ENCODE measurements at regions not wholly inside any gene's neighbourhood (a gene's known extent, or its start where the extent isn't known, plus 50 kb on each side); places are given as distances from the start of the nearest gene placed in this dataset.

DNA sequence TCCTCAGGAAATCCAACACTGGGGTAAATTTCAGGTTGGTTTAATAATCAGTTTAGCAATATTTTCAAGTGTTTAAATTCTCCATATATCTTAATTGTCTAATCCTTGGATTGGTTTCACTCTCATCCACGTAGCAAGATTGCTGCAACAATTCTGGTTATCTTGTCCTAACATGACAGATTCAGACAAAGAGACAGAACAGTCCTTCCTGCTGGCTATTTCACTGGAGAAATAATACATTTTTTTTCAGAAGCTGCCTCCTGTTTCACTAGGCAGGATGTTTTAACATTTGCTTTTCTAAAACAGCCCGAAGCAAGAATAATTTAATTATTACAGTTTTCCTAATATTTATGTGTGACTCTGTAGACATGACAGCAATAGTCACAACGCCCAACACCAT, 2011.2 kb downstream of the NCAM2 start:
- Histone ChIP-seq H3K27me3 (no peaks in the 10 kb centered on the region), H3K36me3 (no peaks in the 10 kb centered on the region), H3K4me1 (no peaks in the 10 kb centered on the region), H3K9me3 (no peaks in the 10 kb centered on the region), H3K9ac (ENCODE audit: low read depth in 2 of 2, low read length in 2 of 2) (no peak overlapping the region), H3K27ac (no peak overlapping the region), H3K4me3 (no peak overlapping the region)
- DNase-seq, result no peak
- TF ChIP-seq, protein P1, sequence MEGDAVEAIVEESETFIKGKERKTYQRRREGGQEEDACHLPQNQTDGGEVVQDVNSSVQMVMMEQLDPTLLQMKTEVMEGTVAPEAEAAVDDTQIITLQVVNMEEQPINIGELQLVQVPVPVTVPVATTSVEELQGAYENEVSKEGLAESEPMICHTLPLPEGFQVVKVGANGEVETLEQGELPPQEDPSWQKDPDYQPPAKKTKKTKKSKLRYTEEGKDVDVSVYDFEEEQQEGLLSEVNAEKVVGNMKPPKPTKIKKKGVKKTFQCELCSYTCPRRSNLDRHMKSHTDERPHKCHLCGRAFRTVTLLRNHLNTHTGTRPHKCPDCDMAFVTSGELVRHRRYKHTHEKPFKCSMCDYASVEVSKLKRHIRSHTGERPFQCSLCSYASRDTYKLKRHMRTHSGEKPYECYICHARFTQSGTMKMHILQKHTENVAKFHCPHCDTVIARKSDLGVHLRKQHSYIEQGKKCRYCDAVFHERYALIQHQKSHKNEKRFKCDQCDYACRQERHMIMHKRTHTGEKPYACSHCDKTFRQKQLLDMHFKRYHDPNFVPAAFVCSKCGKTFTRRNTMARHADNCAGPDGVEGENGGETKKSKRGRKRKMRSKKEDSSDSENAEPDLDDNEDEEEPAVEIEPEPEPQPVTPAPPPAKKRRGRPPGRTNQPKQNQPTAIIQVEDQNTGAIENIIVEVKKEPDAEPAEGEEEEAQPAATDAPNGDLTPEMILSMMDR (IDR thresholded peaks at IDR 0.05), result no peak
- intact Hi-C loops (cut with DNase I), result no loop called here

DNA sequence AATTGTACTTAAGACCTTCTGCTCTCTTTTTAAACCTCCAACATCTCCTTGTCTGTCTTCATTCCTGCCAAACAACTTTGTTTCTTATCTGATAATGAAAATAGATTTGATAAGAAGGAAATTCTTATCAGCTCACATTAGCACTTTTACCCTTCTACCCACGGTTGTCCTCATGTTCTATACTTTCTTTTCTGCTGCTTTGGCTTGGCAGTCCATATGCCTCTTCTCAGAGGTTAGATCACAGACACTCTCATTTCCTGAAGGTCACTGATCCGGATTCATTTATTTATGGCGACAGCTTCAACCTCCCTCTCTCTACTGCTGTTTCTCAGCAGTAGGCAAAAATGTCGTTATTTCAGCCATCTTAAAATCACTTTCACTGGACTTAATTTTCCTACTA, 2015.8 kb downstream of the NCAM2 start:
- Histone ChIP-seq H3K9me3 (no peaks in the 10 kb centered on the region), H3K9ac (ENCODE audit: low read depth in 2 of 2, low read length in 2 of 2) (no peak overlapping the region), H3K4me3 (no peak overlapping the region), H3K27me3 (no peaks in the 10 kb centered on the region), H3K36me3 (no peaks in the 10 kb centered on the region), H3K4me1 (no peaks in the 10 kb centered on the region), H3K27ac (no peak overlapping the region)
- DNase-seq, result no peak
- TF ChIP-seq, protein P1 (IDR thresholded peaks at IDR 0.05), result no peak
- intact Hi-C loops (cut with DNase I), result no loop called here

- Histone ChIP-seq H3K27ac (no peak overlapping the region), H3K27me3 (no peaks in the 10 kb centered on the region), H3K9ac (ENCODE audit: low read depth in 2 of 2, low read length in 2 of 2) (no peak overlapping the region), H3K4me1 (no peaks in the 10 kb centered on the region), H3K9me3 (no peaks in the 10 kb centered on the region), H3K36me3 (no peaks in the 10 kb centered on the region), H3K4me3 (no peak overlapping the region)
- intact Hi-C loops (cut with DNase I), result no loop called here
- no peak for DNase-seq
- TF ChIP-seq, protein P1 (IDR thresholded peaks at IDR 0.05), result no peak
Measured at GRCh38 chr21:23016617-23017016, 2018.4 kb downstream of the NCAM2 start.

GRCh38 chr21:23017989-23018388, 2019.8 kb downstream of the NCAM2 start:
- Histone ChIP-seq H3K4me1 (no peaks in the 10 kb centered on the region), H3K27ac (no peak overlapping the region), H3K9me3 (no peaks in the 10 kb centered on the region), H3K27me3 (no peaks in the 10 kb centered on the region), H3K36me3 (no peaks in the 10 kb centered on the region), H3K4me3 (no peak overlapping the region), H3K9ac (ENCODE audit: low read depth in 2 of 2, low read length in 2 of 2) (no peak overlapping the region)
- TF ChIP-seq, protein P1 (IDR thresholded peaks at IDR 0.05), result no peak
- DNase-seq, result no peak
- intact Hi-C loops (cut with DNase I), result no loop called here

- Histone ChIP-seq H3K4me3 (no peak overlapping the region), H3K27ac (no peak overlapping the region), H3K27me3 (no peaks in the 10 kb centered on the region), H3K4me1 (no peaks in the 10 kb centered on the region), H3K9me3 (no peaks in the 10 kb centered on the region), H3K9ac (ENCODE audit: low read depth in 2 of 2, low read length in 2 of 2) (no peak overlapping the region), H3K36me3 (no peaks in the 10 kb centered on the region)
- no peak for DNase-seq
- TF ChIP-seq, protein P1 (IDR thresholded peaks at IDR 0.05), result no peak
- intact Hi-C loops (cut with DNase I), result no loop called here
Measured at GRCh38 chr21:23020969-23021368, 2022.8 kb downstream of the NCAM2 start.

DNA sequence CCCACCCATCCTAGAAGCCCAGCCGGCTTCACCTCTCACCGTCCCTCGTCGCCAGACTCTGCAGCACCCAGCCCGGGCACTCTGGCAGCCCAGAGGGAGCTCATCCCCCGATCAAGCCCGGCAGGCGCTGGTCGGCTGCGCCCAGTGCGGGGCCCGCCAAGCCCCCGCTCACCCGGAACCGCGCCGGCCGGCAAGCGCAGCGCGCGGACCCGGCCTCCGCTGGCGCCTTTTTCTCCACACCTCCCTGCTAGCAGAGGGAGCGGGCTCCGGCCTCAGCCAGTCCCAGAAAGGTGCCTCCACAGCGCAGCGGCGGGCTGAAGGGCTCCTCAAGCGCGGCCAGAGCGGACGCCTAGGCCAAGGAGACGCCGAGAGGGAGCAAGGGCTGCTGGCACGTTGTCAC, 2023.3 kb downstream of the NCAM2 start:
- no peaks in the 10 kb centered on the region for H3K36me3 ChIP-seq
- TF ChIP-seq, protein P1 (IDR thresholded peaks at IDR 0.05), result no peak
- H3K4me1 ChIP-seq, result no peaks in the 10 kb centered on the region
- H3K9me3 ChIP-seq, result no peaks in the 10 kb centered on the region
- intact Hi-C loops (cut with DNase I), result no loop called here
- no peak overlapping the region for H3K9ac ChIP-seq (ENCODE audit: low read depth in 2 of 2, low read length in 2 of 2)
- no peak for DNase-seq
- H3K27me3 ChIP-seq, result no peaks in the 10 kb centered on the region
- no peak overlapping the region for H3K27ac ChIP-seq
- H3K4me3 ChIP-seq, result no peak overlapping the region
